Hindlimb muscle (tissue), 1 donor: ENCODE measurements at regions not wholly inside any gene's neighbourhood (a gene's known extent, or its start where the extent isn't known, plus 50 kb on each side); places are given as distances from the start of the nearest gene placed in this dataset.
"Not testable (repeated sequence)": the region's sequence is repeated elsewhere in the genome, so short reads cannot be mapped to it uniquely, and the experiment has no call there.

Experiments used
- DNase-seq: peaks from one replicate; pipeline ENCODE4 v3.0.0-alpha.2; 2013

- no peak for DNase-seq
These were observed 516.2 kb upstream of the POT1 start for GRCh38 chr7:125445836-125446235.

GRCh38 chr7:125444864-125445263, 515.2 kb upstream of the POT1 start:
- no peak for DNase-seq

- DNase-seq, result no peak
These were observed 506.6 kb upstream of the POT1 start for GRCh38 chr7:125436220-125436619.

GRCh38 chr7:125431349-125431748, 501.7 kb upstream of the POT1 start:
- DNase-seq, result no peak

GRCh38 chr7:125430013-125430412, 500.4 kb upstream of the POT1 start:
- DNase-seq, result no peak

GRCh38 chr7:125427676-125428075, 498.1 kb upstream of the POT1 start:
- no peak for DNase-seq

GRCh38 chr7:125425506-125425905, 495.9 kb upstream of the POT1 start:
- DNase-seq, result no peak

GRCh38 chr7:125424721-125425120, 495.1 kb upstream of the POT1 start:
- DNase-seq, result no peak

GRCh38 chr7:125423458-125424155, 494.0 kb upstream of the POT1 start:
- DNase-seq, result no peak

GRCh38 chr7:125421407-125421806, 491.8 kb upstream of the POT1 start:
- not testable (repeated sequence) for DNase-seq

GRCh38 chr7:125412890-125413665, 483.5 kb upstream of the POT1 start:
- no peak for DNase-seq

- no peak for DNase-seq
These were observed 480.3 kb upstream of the POT1 start for GRCh38 chr7:125409921-125410320.

- no peak for DNase-seq
These were observed 476.5 kb upstream of the POT1 start for GRCh38 chr7:125406111-125406510.

GRCh38 chr7:125399408-125399807, 469.8 kb upstream of the POT1 start:
- DNase-seq, result no peak

- DNase-seq, result no peak
These were observed 467.0 kb upstream of the POT1 start for GRCh38 chr7:125396466-125397151.

GRCh38 chr7:125391921-125392320, 462.3 kb upstream of the POT1 start:
- DNase-seq, result no peak

- no peak for DNase-seq
These were observed 461.4 kb upstream of the POT1 start for GRCh38 chr7:125390981-125391380.

- no peak for DNase-seq
These were observed 456.6 kb upstream of the POT1 start for GRCh38 chr7:125386211-125386610.

- DNase-seq, result no peak
These were observed 453.7 kb upstream of the POT1 start for GRCh38 chr7:125383324-125383723.

- no peak for DNase-seq
These were observed 452.8 kb upstream of the POT1 start for GRCh38 chr7:125382401-125382800.

GRCh38 chr7:125375942-125376341, 446.3 kb upstream of the POT1 start:
- DNase-seq, result no peak

GRCh38 chr7:125370502-125370901, 440.9 kb upstream of the POT1 start:
- DNase-seq, result no peak

GRCh38 chr7:125363873-125364272, 434.2 kb upstream of the POT1 start:
- DNase-seq, result no peak
